Suprapubic skin (tissue), 4 donors: ENCODE measurements at regions not wholly inside any gene's neighbourhood (a gene's known extent, or its start where the extent isn't known, plus 50 kb on each side); places are given as distances from the start of the nearest gene placed in this dataset.

ENCODE experiments used
- DNase-seq, 2 donors: peaks; one replicate each; pipeline ENCODE4 v3.0.0-alpha.2; 2019; ENCODE audit warnings: low spot score in 2 of 2
- H3K27ac ChIP-seq: fragments of 200-600 bp; sonication (generic); one replicate; pipeline ENCODE4 v1.5.1; 2019
- H3K27me3 ChIP-seq: fragments of 200-600 bp; sonication (generic); one replicate; pipeline ENCODE4 v1.5.1; 2019
- H3K36me3 ChIP-seq: fragments of 200-600 bp; sonication (generic); one replicate; pipeline ENCODE4 v1.5.1; 2019
- H3K4me1 ChIP-seq: fragments of 200-600 bp; sonication (generic); one replicate; pipeline ENCODE4 v1.5.1; 2019
- H3K4me3 ChIP-seq: fragments of 200-600 bp; sonication (generic); one replicate; pipeline ENCODE4 v1.5.1; 2019; ENCODE audit warnings: mild to moderate bottlenecking
- H3K9me3 ChIP-seq: fragments of 200-600 bp; sonication (generic); one replicate; pipeline ENCODE4 v1.5.1; 2019
- CTCF ChIP-seq, 2 donors: fragments of 200-600 bp in 1 of 2; fragments of 450-650 bp in 1 of 2; sonication (generic) in 1 of 2; IDR thresholded peaks; one replicate each; pipeline ENCODE4 v1.5.1; 2016 to 2019; ENCODE audit warnings: antibody characterized with exemption in 2 of 2, mild to moderate bottlenecking in 1 of 2, moderate library complexity in 1 of 2
- EP300 ChIP-seq: sonication (generic); formaldehyde crosslinking; IDR thresholded peaks from one replicate; pipeline ENCODE4 v1.6.1; 2017; ENCODE audit warnings: antibody characterized with exemption
- POLR2A ChIP-seq, 2 donors: fragments of 450-650 bp; IDR thresholded peaks; one replicate each; pipeline ENCODE4 v1.6.1; 2017; ENCODE audit warnings: antibody characterized with exemption in 2 of 2, mild to moderate bottlenecking in 2 of 2, moderate library complexity in 2 of 2
- POLR2AphosphoS5 ChIP-seq, 3 donors: sonication (generic); formaldehyde crosslinking; IDR thresholded peaks; one replicate each; pipeline ENCODE4 v1.6.1; 2017; ENCODE audit warnings: antibody characterized with exemption in 3 of 3
- WGBS: methylation state at CpG from one replicate; pipeline ENCODE4 v1.1.5; 2018; 5-methylcytosine and 5-hydroxymethylcytosine counted together

GRCh38 chr20:53795170-53795569, 201.5 kb upstream of the ZNF217 start:
- no peak for DNase-seq
- Histone ChIP-seq H3K27ac (no peak overlapping the region), H3K36me3 (no peaks in the 10 kb centered on the region), H3K9me3 (no peaks in the 10 kb centered on the region), H3K4me3 (no peak overlapping the region), H3K4me1 (peaks cover 23% of the 10 kb centered on the region), H3K27me3 (no peaks in the 10 kb centered on the region)
- 93% methylated on average over 3 of the region's 3 CpGs for WGBS
- TF ChIP-seq EP300 = no peak
- no peak for TF ChIP-seq POLR2AphosphoS5 (IDR thresholded peaks at IDR 0.05)
- no peak for TF ChIP-seq CTCF (IDR thresholded peaks at IDR 0.05)
- TF ChIP-seq POLR2A (IDR thresholded peaks at IDR 0.05) = no peak

GRCh38 chr20:53794529-53795115, 201.0 kb upstream of the ZNF217 start:
- WGBS = 75% methylated on average over 9 of the region's 9 CpGs
- H3K4me1 ChIP-seq = peaks cover 27% of the 10 kb centered on the region

GRCh38 chr20:53793783-53794383, 200.2 kb upstream of the ZNF217 start:
- peak overlapping the region; percentile 1 for H3K27ac ChIP-seq
- TF ChIP-seq POLR2AphosphoS5 (IDR thresholded peaks at IDR 0.05) (no peak), EP300 (no peak), POLR2A (IDR thresholded peaks at IDR 0.05) (no peak), CTCF (IDR thresholded peaks at IDR 0.05) (no peak)
- WGBS = 63% methylated on average over 7 of the region's 7 CpGs
- no peaks in the 10 kb centered on the region for H3K27me3 ChIP-seq
- H3K9me3 ChIP-seq = no peaks in the 10 kb centered on the region
- peaks cover 32% of the 10 kb centered on the region for H3K4me1 ChIP-seq
- DNase-seq = no peak
- no peak overlapping the region for H3K4me3 ChIP-seq
- no peaks in the 10 kb centered on the region for H3K36me3 ChIP-seq

More at GRCh38 chr20:53794529-53795115, 201.0 kb upstream of the ZNF217 start:
- Histone ChIP-seq H3K4me3 (no peak overlapping the region), H3K27ac (no peak overlapping the region), H3K36me3 (no peaks in the 10 kb centered on the region), H3K9me3 (no peaks in the 10 kb centered on the region), H3K27me3 (no peaks in the 10 kb centered on the region)
- no peak for DNase-seq
- no peak for TF ChIP-seq EP300
- TF ChIP-seq CTCF (IDR thresholded peaks at IDR 0.05) = no peak
- no peak for TF ChIP-seq POLR2AphosphoS5 (IDR thresholded peaks at IDR 0.05)
- TF ChIP-seq POLR2A (IDR thresholded peaks at IDR 0.05) = no peak

- H3K27me3 ChIP-seq = no peaks in the 10 kb centered on the region
- no peaks in the 10 kb centered on the region for H3K36me3 ChIP-seq
- peak overlapping the region; percentile 1 for H3K27ac ChIP-seq
- H3K4me3 ChIP-seq = no peak overlapping the region
- WGBS = 74% methylated on average over 5 of the region's 5 CpGs
- peaks cover 32% of the 10 kb centered on the region for H3K4me1 ChIP-seq
- DNase-seq = no peak
- H3K9me3 ChIP-seq = no peaks in the 10 kb centered on the region
- no peak for TF ChIP-seq POLR2AphosphoS5 (IDR thresholded peaks at IDR 0.05)
- no peak for TF ChIP-seq POLR2A (IDR thresholded peaks at IDR 0.05)
- no peak for TF ChIP-seq CTCF (IDR thresholded peaks at IDR 0.05)
- no peak for TF ChIP-seq EP300
Measured at GRCh38 chr20:53792946-53793536, 199.4 kb upstream of the ZNF217 start.

GRCh38 chr20:53789989-53790675, 196.5 kb upstream of the ZNF217 start:
- 57% methylated on average over 10 of the region's 10 CpGs for WGBS
- peaks cover 54% of the 10 kb centered on the region for H3K4me1 ChIP-seq
- peak in 1 of 2 donors; percentile 24 for DNase-seq

More at GRCh38 chr20:53789989-53790675, 196.5 kb upstream of the ZNF217 start:
- Histone ChIP-seq H3K4me3 (no peak overlapping the region), H3K9me3 (no peaks in the 10 kb centered on the region), H3K27ac (peak overlapping the region; percentile 77), H3K27me3 (no peaks in the 10 kb centered on the region), H3K36me3 (no peaks in the 10 kb centered on the region)
- no peak for TF ChIP-seq POLR2AphosphoS5 (IDR thresholded peaks at IDR 0.05)
- no peak for TF ChIP-seq POLR2A (IDR thresholded peaks at IDR 0.05)
- no peak for TF ChIP-seq EP300
- no peak for TF ChIP-seq CTCF (IDR thresholded peaks at IDR 0.05)
